GM12892 (cell line): ENCODE measurements at regions not wholly inside any gene's neighbourhood (a gene's known extent, or its start where the extent isn't known, plus 50 kb on each side); places are given as distances from the start of the nearest gene placed in this dataset.

Source experiments
- DNase-seq: peaks from one replicate; pipeline ENCODE4 v3.0.0; 2011; ENCODE audit not compliant: insufficient read length
- FAIRE-seq: peaks from 2 replicates; lab custom pipeline; 2011; peaks lifted over from hg19 to GRCh38; lab: Jason Lieb, UNC
- POLR2A ChIP-seq: IDR thresholded peaks from 2 replicates; pipeline ENCODE4 v1.6.1; 2011; ENCODE audit warnings: low read depth, low read length, control low read depth
- POLR2AphosphoS5 ChIP-seq: IDR thresholded peaks from 2 replicates; pipeline ENCODE4 v1.6.1; 2011; ENCODE audit warnings: low read depth, low read length, control low read depth
- TAF1 ChIP-seq: IDR thresholded peaks from 2 replicates; pipeline ENCODE4 v1.6.1; 2011; ENCODE audit warnings: low read depth, mild to moderate bottlenecking, control low read depth, low read length, borderline replicate concordance

DNA sequence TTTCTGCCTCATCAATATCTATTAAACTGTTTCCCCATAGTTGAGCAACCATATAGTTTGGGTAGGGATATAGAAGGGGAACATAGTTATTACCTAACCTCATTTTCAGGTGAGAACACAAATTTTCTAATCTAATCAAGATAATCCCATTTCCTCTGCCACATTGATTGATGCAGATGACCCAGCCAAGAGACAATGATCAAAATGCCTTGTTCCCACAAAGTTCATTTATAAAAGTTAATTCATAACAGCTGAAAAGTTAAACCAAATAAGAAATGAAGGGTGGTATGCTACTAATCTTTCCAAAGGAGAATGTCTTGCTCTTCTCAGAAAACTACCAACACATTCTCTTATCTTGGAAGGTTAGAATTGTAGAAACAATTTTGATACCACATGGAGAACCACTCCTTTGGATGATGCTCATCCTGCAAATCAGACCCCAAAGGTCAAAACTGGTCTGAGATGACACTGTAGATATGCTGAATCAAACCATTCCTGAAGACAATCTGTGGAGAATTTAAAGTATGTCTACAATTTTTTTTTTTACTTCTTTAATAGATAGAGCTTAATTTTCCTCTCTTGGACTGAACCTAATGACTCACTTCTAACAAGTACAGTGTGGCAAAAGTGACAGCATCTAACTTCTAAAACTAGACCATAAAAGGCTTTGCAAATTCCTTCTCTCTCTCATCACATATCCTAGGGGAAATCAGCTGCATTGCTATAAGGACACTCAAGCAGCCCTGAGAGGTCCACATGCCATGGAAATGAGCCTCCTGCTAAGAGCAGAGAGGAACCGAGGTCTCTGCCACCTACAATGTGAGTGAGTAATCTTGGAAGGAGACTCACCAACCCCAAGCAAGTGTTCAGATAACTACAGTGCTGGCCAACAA, 586.7 kb upstream of the TUSC1 start:
- FAIRE-seq (no peak), DNase-seq (no peak)
- no peak for TF ChIP-seq TAF1

DNA sequence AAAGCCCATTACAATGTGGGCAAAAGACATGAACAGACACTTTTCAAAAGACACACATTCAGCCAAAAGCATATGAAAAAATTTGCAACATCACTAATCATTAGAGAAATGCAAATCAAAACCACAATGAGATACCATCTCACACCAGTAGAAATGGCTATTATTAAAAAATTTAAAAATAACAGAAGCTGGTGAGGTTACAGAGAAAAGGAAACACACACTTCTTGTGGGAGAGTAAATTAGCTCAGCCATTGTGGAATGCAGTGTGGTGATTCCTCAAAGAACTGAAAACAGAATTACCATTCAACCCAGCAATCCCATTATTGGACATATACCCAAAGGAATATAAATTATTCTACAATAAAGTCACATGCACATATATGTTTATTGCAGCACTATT, 585.2 kb upstream of the TUSC1 start:
- FAIRE-seq = no peak
- TF ChIP-seq POLR2A = no peak
- TF ChIP-seq TAF1 = no peak
- TF ChIP-seq POLR2AphosphoS5 = no peak
- DNase-seq = no peak

DNA sequence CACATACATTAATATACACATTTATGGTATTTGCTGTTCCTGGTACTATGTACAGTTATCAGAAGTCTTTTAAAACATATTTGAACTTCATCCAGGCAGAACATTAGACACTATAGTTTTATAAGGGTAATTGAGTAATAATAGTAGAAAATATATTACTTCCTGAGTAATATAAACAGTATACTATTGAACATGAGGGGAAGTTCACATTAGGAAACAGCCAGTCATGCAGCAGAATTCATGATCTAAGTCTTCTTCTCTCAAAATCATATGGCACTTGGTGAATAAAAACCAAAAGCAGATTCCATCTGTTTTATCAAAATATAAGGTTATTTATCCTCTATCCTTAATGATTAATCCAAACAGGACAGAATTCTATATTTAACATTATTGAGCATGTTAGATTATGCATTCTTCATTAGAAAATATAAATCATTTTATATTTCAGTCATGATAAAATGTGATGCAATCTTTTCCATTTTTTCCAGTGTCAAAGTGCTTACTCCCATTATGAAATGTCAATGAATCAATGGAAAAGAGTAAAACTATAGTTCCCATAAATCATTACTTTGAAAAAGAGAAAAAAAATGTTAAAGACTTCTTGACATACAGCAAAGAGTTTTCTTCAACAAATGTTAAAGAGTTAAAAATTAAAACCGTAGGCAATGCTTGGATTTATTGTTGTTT, 584.3 kb upstream of the TUSC1 start:
- TF ChIP-seq POLR2AphosphoS5 = no peak
- no peak for TF ChIP-seq POLR2A
- TF ChIP-seq TAF1 = no peak
- FAIRE-seq (no peak), DNase-seq (no peak)

DNA sequence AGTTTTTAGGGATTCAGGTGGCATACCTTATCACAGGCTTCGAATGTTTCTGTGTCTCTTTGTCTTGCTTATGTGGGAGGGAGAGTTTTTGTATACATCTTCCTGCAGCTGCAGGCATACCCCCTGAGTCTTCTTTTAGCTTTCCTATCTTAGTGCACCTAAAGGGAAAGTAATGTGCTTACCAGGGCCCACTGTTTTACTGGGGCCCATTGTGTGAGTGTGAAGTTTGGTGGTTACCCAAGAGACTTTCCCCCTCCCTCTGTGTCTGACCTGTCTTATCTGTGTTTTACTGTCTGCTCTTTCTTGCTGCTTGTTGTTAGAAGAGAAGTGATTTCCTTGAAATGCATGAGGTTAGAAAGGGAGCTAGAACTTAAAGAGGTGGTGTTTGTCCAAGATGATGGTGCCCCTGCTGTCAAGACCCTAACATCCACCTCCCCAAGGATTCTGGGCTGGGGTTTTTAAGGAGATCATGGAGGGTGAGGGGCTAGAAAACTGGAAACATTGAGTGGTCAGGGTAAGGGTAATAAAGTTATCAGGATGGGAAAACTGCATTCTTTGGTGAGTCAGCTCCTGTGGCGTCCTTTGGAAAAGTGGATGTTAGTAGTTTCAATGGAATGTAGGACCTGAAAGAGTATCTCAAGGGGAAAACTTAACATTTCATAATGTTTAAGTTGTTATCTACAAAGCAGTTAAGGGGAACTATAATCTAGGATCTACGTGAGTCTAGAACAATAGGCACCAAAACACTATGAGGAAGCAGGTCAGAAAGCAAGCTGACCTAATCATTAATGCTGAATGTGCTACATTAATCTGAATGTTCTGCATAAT, 583.5 kb upstream of the TUSC1 start:
- DNase-seq = no peak
- FAIRE-seq = no peak
- TF ChIP-seq POLR2AphosphoS5 (no peak), TAF1 (no peak), POLR2A (no peak)

DNA sequence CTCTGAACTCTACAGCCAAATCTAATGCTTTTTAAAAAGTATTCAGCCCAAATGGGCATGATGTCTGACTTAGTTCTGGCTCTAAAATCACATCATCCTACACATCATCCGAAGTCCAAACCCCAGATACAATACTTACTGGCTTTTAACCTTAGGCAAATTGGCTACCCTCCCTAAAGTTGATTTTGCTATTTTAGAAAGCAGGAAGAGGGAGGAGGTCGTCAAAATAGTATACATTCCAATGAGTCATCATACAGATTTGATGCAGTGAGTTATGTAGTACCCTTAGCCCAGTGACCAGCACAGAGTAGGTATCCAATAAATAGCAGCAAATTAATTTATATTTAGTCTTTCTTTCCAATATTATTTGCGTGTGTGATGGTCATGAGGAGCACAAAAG, 582.0 kb upstream of the TUSC1 start:
- TF ChIP-seq TAF1 (no peak), POLR2A (no peak), POLR2AphosphoS5 (no peak)
- FAIRE-seq (no peak), DNase-seq (no peak)

DNA sequence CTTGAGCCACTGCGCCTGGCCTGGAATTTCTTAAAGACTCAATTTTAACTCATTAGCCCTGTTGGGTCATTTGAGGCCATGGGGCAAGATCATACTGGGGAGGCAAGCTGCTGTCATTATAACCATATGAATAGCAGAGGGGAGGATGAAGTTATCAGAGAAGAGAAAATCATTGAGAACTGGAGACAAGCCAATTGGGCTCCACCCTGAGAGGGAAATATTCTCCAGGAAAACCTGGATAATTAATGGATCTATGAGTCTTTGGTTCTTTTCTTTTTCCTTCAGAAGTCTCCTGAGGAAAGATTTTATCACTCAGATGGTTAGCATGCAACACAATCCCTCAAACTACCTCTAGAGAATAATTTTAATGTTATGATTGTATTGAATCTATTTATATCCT, 569.6 kb upstream of the TUSC1 start:
- TF ChIP-seq POLR2A (no peak), POLR2AphosphoS5 (no peak)
- no peak for FAIRE-seq
- no peak for DNase-seq

DNA sequence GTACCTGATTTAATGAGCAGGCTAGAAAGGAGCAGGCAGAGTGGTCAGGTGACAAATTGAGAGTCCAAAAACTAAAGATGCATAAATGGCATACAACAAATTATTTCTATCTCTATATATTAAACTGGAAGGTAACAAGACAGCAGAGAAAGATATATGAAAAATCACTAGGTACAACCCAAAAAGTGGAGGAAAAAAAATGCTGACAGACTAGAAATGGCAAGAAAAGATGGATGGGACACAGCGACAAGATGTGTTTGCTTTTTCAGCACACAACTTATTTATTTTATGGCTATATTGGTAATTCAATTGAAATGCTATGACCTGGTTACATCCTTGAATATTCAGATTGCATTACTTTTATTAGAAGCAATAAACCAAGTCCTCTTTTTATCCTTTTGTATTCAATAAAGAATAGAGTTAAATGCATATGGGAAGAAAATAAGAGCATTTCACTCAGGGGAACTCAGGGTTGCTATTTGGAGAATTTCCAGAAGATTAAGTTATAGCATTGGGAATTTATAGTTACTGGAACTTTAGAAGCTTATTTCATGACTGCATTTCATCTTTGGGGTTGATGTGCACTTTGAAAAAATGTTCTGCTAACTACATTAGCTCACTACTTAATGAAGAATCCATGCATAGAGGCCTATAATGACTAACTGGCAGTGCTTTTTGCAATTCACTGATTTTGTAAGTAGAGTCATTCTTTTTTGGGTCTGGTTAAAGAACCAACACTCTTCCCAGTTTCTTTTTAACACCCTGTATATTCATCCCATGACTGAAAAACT, 566.6 kb upstream of the TUSC1 start:
- no peak for DNase-seq
- TF ChIP-seq POLR2A (no peak), POLR2AphosphoS5 (no peak), TAF1 (no peak)
- no peak for FAIRE-seq

DNA sequence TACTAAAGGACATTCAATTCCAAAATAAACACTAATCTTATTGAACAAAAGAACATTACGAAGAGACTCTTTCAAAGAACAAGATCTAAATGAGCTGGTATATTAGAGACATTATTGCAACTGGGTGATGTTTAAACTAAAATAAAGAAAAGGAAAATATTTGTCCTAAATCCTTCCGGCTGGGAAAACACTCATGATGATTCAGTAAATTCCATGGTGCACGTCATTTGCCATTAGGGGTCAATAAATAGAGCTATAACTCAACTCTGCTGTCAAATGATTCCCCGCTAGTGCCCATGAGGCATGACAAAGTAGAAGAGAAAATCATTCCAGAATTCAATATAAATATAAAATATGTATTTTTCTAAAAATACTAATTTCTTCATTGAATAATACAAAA, 565.5 kb upstream of the TUSC1 start:
- FAIRE-seq (no peak), DNase-seq (no peak)

DNA sequence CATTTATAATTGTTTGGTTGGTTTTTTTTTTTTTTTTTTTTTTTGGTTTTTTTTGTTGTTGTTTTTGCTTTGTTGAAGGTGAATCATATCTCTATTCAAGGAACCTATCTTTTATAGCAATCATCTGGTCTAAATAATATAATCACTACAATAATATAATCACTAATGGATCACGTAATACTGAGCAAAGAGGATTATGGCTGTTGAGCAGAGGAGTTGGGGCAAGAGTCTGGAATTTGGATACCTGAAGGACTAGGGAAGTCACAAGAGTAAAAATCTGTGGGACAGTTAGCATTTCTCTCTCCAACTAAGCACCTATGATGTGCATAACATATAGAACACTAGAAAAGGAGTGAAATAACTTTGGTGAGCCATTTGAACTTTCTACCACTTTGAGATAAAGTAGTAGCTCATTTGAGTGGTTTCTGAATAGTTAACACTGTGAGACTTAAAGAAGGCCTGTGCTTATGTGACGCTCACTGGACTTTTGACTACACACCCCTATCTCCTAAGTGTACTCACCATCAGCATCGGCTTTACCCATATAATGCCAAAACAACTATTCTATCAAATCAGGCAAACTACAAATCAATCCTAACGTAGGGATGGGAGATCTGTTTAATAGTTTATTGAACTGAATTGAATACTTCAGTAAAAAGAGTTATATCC, 564.9 kb upstream of the TUSC1 start:
- TF ChIP-seq POLR2AphosphoS5 (no peak), POLR2A (no peak), TAF1 (no peak)
- FAIRE-seq (no peak), DNase-seq (no peak)

More for the DNA sequence above, 565.5 kb upstream of the TUSC1 start:
- TF ChIP-seq POLR2A (no peak), POLR2AphosphoS5 (no peak), TAF1 (no peak)

DNA sequence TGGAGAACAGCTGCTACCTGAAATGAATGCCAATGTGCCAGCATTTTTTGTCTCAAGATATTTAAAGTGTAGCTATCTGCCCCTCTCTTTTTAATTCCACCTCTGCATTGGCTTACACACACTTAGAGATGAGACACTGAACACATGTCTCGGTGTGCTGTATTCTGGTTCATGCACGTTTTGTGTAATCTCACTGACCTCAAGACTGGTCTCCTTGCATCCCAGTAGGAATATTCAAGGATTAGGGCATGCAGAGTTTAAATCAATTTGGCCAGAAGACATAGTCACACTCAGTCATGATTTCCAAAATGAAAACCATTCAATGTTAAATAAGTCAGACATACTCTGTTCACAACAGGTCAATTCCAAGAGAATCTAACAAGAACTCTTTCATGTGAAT, 561.8 kb upstream of the TUSC1 start:
- FAIRE-seq = no peak
- DNase-seq = no peak
- TF ChIP-seq TAF1 = no peak
- no peak for TF ChIP-seq POLR2AphosphoS5
- TF ChIP-seq POLR2A = no peak
